Chondrocyte (in vitro differentiated cells): ENCODE measurements at regions not wholly inside any gene's neighbourhood (a gene's known extent, or its start where the extent isn't known, plus 50 kb on each side); places are given as distances from the start of the nearest gene placed in this dataset.

Source experiments
- DNase-seq: peaks from one replicate; pipeline ENCODE4 v3.0.0; 2021; ENCODE audit warnings: mixed read lengths, low spot score
- H3K27ac Mint-ChIP-seq: one replicate; pipeline ENCODE4 v1.8.0; 2021; ENCODE audit warnings: mild to moderate bottlenecking, moderate library complexity, mixed read lengths; ENCODE audit not compliant: unreplicated experiment
- H3K27me3 Mint-ChIP-seq: 2 replicates; pipeline ENCODE4 v1.8.0; 2021; ENCODE audit warnings: low read depth, mixed read lengths
- H3K36me3 Mint-ChIP-seq: 2 replicates; pipeline ENCODE4 v1.8.0; 2021; ENCODE audit warnings: low read depth, mixed read lengths
- H3K4me1 Mint-ChIP-seq: 2 replicates; pipeline ENCODE4 v1.8.0; 2021; ENCODE audit warnings: low read depth, mild to moderate bottlenecking, mixed read lengths
- H3K4me3 Mint-ChIP-seq: one replicate; pipeline ENCODE4 v1.8.0; 2021; ENCODE audit warnings: mild to moderate bottlenecking, moderate library complexity, mixed read lengths; ENCODE audit not compliant: unreplicated experiment
- H3K9me3 Mint-ChIP-seq: 2 replicates; pipeline ENCODE4 v1.8.0; 2021; ENCODE audit warnings: low read depth, mixed read lengths
- CTCF ChIP-seq: fragments of 200-600 bp; sonication (generic); IDR thresholded peaks from 2 replicates; pipeline ENCODE4 v1.5.0; 2021; ENCODE audit warnings: antibody characterized with exemption, mild to moderate bottlenecking, moderate library complexity

DNA sequence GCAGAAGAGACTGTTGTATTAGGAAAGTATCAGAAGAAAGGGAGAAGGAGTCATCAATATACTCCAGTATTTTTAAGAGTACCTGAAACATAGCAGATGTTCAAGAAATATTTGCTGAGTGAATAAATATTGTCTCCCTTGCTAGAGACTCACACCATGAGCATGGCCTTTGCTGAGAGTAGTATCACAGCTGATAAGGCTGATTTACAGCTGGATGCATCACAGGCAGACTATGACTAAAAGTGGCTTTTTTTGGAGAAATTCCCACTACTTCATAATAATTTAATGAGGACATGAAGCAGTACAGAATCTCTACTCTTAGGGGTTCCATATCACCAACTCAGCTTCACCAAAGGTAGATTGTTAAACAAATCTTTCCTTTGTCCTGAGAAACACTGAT, 373.3 kb downstream of the RBM43 start:
- Mint-ChIP-seq H3K4me1 (no peaks in the 10 kb centered on the region), H3K27ac (no peak overlapping the region), H3K4me3 (no peak overlapping the region), H3K36me3 (no peaks in the 10 kb centered on the region), H3K9me3 (no peaks in the 10 kb centered on the region), H3K27me3 (no peaks in the 10 kb centered on the region)
- no peak for TF ChIP-seq CTCF
- DNase-seq, result no peak

DNA sequence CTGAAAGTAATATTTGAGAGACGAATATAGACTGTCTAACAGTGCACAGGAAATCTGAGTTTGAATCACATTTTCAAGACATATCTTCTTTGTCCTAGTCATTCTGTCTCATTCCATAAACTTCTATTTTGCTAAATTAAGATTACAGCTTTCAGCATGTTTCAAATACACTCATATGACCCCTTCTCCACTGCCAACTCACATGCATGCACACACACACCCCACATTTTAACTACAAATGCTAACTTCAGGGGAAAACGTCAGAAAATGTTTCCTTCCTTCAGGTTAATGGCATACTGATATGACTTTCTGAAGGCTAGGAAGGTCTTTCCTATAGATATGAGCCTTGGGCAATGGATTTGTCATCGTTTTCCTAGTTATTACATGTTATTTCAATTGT, 373.7 kb downstream of the RBM43 start:
- no peak for TF ChIP-seq CTCF
- no peak overlapping the region for H3K4me3 Mint-ChIP-seq
- no peaks in the 10 kb centered on the region for H3K9me3 Mint-ChIP-seq
- no peak for DNase-seq
- H3K27ac Mint-ChIP-seq, result no peak overlapping the region
- H3K4me1 Mint-ChIP-seq, result no peaks in the 10 kb centered on the region
- no peaks in the 10 kb centered on the region for H3K27me3 Mint-ChIP-seq
- H3K36me3 Mint-ChIP-seq, result no peaks in the 10 kb centered on the region

GRCh38 chr2:150885774-150886386, 375.8 kb downstream of the RBM43 start:
- Mint-ChIP-seq H3K9me3 (no peaks in the 10 kb centered on the region), H3K4me1 (no peaks in the 10 kb centered on the region), H3K27ac (no peak overlapping the region), H3K27me3 (no peaks in the 10 kb centered on the region), H3K36me3 (no peaks in the 10 kb centered on the region), H3K4me3 (no peak overlapping the region)
- no peak for DNase-seq
- no peak for TF ChIP-seq CTCF

GRCh38 chr2:150885236-150885635, 376.4 kb downstream of the RBM43 start:
- H3K27ac Mint-ChIP-seq, result no peak overlapping the region
- no peak for TF ChIP-seq CTCF
- H3K4me1 Mint-ChIP-seq, result no peaks in the 10 kb centered on the region
- no peak overlapping the region for H3K4me3 Mint-ChIP-seq
- DNase-seq, result no peak
- no peaks in the 10 kb centered on the region for H3K9me3 Mint-ChIP-seq
- no peaks in the 10 kb centered on the region for H3K36me3 Mint-ChIP-seq
- no peaks in the 10 kb centered on the region for H3K27me3 Mint-ChIP-seq

DNA sequence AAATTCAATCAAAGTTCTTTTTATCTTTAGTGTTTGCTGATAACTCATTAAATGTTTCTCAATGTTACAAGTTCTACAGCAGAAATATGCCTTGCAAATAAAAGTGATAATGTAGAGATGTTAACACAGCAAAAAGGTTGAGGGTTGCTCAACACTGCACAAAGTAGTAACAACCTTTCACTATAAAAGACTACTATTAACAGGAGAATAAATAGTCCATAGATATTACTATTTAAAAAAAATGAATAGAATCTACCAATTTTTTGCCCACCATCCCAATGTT, 378.1 kb downstream of the RBM43 start:
- Mint-ChIP-seq H3K27me3 (no peaks in the 10 kb centered on the region), H3K36me3 (no peaks in the 10 kb centered on the region), H3K9me3 (no peaks in the 10 kb centered on the region), H3K4me1 (no peaks in the 10 kb centered on the region), H3K27ac (no peak overlapping the region), H3K4me3 (no peak overlapping the region)
- TF ChIP-seq CTCF, result no peak
- no peak for DNase-seq
